ENCODE measurements at regions not wholly inside any gene's neighbourhood (a gene's known extent, or its start where the extent isn't known, plus 50 kb on each side); places are given as distances from the start of the nearest gene placed in this dataset.
"Not testable (repeated sequence)": the region's sequence is repeated elsewhere in the genome, so short reads cannot be mapped to it uniquely, and the experiment has no call there.

DNA sequence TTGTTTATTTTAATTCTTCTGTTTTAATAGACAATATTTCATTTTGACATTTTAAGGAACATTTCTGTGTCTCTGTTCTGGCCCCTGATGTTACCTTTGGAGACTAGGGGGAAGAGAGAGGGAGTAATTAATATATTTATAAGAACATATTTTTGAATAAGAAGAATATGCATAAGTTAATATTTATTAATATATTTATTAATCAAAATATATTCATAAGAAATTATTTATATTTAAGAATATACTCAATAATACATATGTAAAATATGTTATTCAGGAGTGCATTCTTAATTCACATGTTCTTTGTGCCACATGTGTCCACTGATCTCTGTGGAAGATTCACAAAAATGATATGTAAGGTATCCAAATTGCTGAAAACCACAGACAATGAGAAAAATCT is 1687.7 kb downstream of the SPATA31A7 start:
- TF ChIP-seq, protein P1, sequence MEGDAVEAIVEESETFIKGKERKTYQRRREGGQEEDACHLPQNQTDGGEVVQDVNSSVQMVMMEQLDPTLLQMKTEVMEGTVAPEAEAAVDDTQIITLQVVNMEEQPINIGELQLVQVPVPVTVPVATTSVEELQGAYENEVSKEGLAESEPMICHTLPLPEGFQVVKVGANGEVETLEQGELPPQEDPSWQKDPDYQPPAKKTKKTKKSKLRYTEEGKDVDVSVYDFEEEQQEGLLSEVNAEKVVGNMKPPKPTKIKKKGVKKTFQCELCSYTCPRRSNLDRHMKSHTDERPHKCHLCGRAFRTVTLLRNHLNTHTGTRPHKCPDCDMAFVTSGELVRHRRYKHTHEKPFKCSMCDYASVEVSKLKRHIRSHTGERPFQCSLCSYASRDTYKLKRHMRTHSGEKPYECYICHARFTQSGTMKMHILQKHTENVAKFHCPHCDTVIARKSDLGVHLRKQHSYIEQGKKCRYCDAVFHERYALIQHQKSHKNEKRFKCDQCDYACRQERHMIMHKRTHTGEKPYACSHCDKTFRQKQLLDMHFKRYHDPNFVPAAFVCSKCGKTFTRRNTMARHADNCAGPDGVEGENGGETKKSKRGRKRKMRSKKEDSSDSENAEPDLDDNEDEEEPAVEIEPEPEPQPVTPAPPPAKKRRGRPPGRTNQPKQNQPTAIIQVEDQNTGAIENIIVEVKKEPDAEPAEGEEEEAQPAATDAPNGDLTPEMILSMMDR (conservative IDR thresholded peaks at IDR 0.05): not testable (repeated sequence)
- TF ChIP-seq ZFX (IDR thresholded peaks at IDR 0.05): not testable (repeated sequence)

Data from C4-2B (cell line).